ENCODE measurements at regions not wholly inside any gene's neighbourhood (a gene's known extent, or its start where the extent isn't known, plus 50 kb on each side); places are given as distances from the start of the nearest gene placed in this dataset.

- in situ Hi-C loops (cut with HindIII; ENCODE audit: low pct_unique_long_range_greater_than_20kb, low sequenced_read_pairs): no loop called here
- no peak overlapping the region for H3K4me3 ChIP-seq (ENCODE audit: low read depth in 2 of 2, low read length in 2 of 2)
- CTCF ChIA-PET: no interaction called here
Measured at GRCh38 chr2:39587168-39587567, 78.5 kb upstream of the TMEM178A start.

GRCh38 chr2:39587641-39588040 is 78.1 kb upstream of the TMEM178A start:
- no TSS peak for BruUV-seq (replicated peaks)

More at GRCh38 chr2:39587168-39587567, 78.5 kb upstream of the TMEM178A start:
- POLR2A ChIA-PET: interaction anchor here (0.7 kb wide), 1 partner anchor 15 kb away, joined by 5 read pairs; no protein-coding TSS in a partner anchor
- intact Hi-C loops (cut with micrococcal nuclease; ENCODE audit: unreplicated experiment): no loop called here
- TF ChIP-seq CTCF (IDR thresholded peaks at IDR 0.05) (no peak), SIN3A (IDR thresholded peaks at IDR 0.05; ENCODE audit: borderline replicate concordance, insufficient read depth, low read depth, low read length) (no peak), REST (IDR thresholded peaks at IDR 0.05; ENCODE audit: insufficient read depth in 1 of 2, low read depth in 2 of 2, low read length in 1 of 2) (no peak), POLR2AphosphoS5 (IDR thresholded peaks at IDR 0.05; ENCODE audit: low read depth, low read length) (no peak), TCF7L2 (IDR thresholded peaks at IDR 0.05; ENCODE audit: low read depth, low read length) (no peak)
- ATAC-seq: no peak
- Histone ChIP-seq H3K27me3 (ENCODE audit: control insufficient read depth, insufficient read depth, low read length) (0 out of 2 replicates have a peak, but pooled peaks cover 2% of the 10 kb centered on the region), H3K9me3 (ENCODE audit: control insufficient read depth, insufficient read depth, low read depth, low read length) (no peaks in the 10 kb centered on the region), H3K36me3 (ENCODE audit: control insufficient read depth, insufficient read depth, low read length) (no peaks in the 10 kb centered on the region), H3K4me1 (ENCODE audit: control insufficient read depth, insufficient read depth, low read length) (no peaks in the 10 kb centered on the region), H3K27ac (ENCODE audit: low read length) (no peak overlapping the region)
- BruUV-seq (replicated peaks): no TSS peak
- no peak for DNase-seq (ENCODE audit: low read depth, low spot score)

More at GRCh38 chr2:39587641-39588040, 78.1 kb upstream of the TMEM178A start:
- no peak for DNase-seq (ENCODE audit: low read depth, low spot score)
- H3K36me3 ChIP-seq (ENCODE audit: control insufficient read depth, insufficient read depth, low read length): no peaks in the 10 kb centered on the region
- in situ Hi-C loops (cut with HindIII; ENCODE audit: low pct_unique_long_range_greater_than_20kb, low sequenced_read_pairs): no loop called here
- TF ChIP-seq SIN3A (IDR thresholded peaks at IDR 0.05; ENCODE audit: borderline replicate concordance, insufficient read depth, low read depth, low read length) (no peak), TCF7L2 (IDR thresholded peaks at IDR 0.05; ENCODE audit: low read depth, low read length) (no peak)
- ATAC-seq: no peak
- no peaks in the 10 kb centered on the region for H3K4me1 ChIP-seq (ENCODE audit: control insufficient read depth, insufficient read depth, low read length)
- CTCF ChIA-PET: no interaction called here
- POLR2A ChIA-PET: no interaction called here
- H3K9me3 ChIP-seq (ENCODE audit: control insufficient read depth, insufficient read depth, low read depth, low read length): no peaks in the 10 kb centered on the region
- H3K27ac ChIP-seq (ENCODE audit: low read length): no peak overlapping the region
- intact Hi-C loops (cut with micrococcal nuclease; ENCODE audit: unreplicated experiment): no loop called here
- H3K4me3 ChIP-seq (ENCODE audit: low read depth in 2 of 2, low read length in 2 of 2): no peak overlapping the region
- H3K27me3 ChIP-seq (ENCODE audit: control insufficient read depth, insufficient read depth, low read length): 0 out of 2 replicates have a peak, but pooled peaks cover 2% of the 10 kb centered on the region

Measured in Panc1 (cell line).